Keratinocyte (primary cell): ENCODE measurements at regions not wholly inside any gene's neighbourhood (a gene's known extent, or its start where the extent isn't known, plus 50 kb on each side); places are given as distances from the start of the nearest gene placed in this dataset.

Experiments used
- CTCF ChIP-seq, 3 experiments: IDR thresholded peaks in 1 of 3; conservative IDR thresholded peaks in 1 of 3; optimal IDR thresholded peaks in 1 of 3; 2 replicates in 2 of 3; 3 replicates in 1 of 3; pipeline versions ENCODE3 to v1.5.1; 2011; ENCODE audit warnings: low read length in 3 of 3, mild to moderate bottlenecking in 3 of 3, moderate library complexity in 2 of 3, control low read depth in 1 of 3, inconsistent platforms in 1 of 3; ENCODE audit not compliant: insufficient read depth in 2 of 3; ENCODE audit errors: extremely low read depth in 1 of 3
- EZH2 ChIP-seq: IDR thresholded peaks from one replicate; pipeline ENCODE4 v1.6.1; 2012; ENCODE audit warnings: inconsistent platforms, mild to moderate bottlenecking, low read length, moderate library complexity

- TF ChIP-seq CTCF (optimal IDR thresholded peaks at IDR 0.05 in 1 of 3, IDR thresholded peaks at IDR 0.05 in 1 of 3, conservative IDR thresholded peaks at IDR 0.05 in 1 of 3; ENCODE audit: extremely low read depth in 1 of 3, insufficient read depth in 2 of 3, low read length in 3 of 3) (no peak), EZH2 (no peak)
Measured at GRCh38 chr6:134821397-134821796, 128.5 kb downstream of the ALDH8A1 start.
